Tibial nerve (tissue), 4 donors: ENCODE measurements at regions not wholly inside any gene's neighbourhood (a gene's known extent, or its start where the extent isn't known, plus 50 kb on each side); places are given as distances from the start of the nearest gene placed in this dataset.

Experiments
- EP300 ChIP-seq, 2 donors: sonication (generic); formaldehyde crosslinking; IDR thresholded peaks; one replicate each; pipeline ENCODE4 v1.6.1; 2017; ENCODE audit warnings: antibody characterized with exemption in 2 of 2, mild to moderate bottlenecking in 1 of 2
- POLR2A ChIP-seq, 2 donors: fragments of 450-650 bp; IDR thresholded peaks; one replicate each; pipeline ENCODE4 v1.6.1; 2017; ENCODE audit warnings: antibody characterized with exemption in 2 of 2, mild to moderate bottlenecking in 2 of 2, moderate library complexity in 2 of 2
- TF ChIP-seq, protein P1 (sequence below), 5 experiments: fragments of 200-600 bp in 3 of 5; fragments of 450-650 bp in 2 of 5; sonication (generic) in 3 of 5; IDR thresholded peaks; one replicate each; pipeline ENCODE4 v1.5.1; 2016 to 2019; ENCODE audit warnings: antibody characterized with exemption in 5 of 5, mild to moderate bottlenecking in 3 of 5, moderate library complexity in 2 of 5

DNA sequence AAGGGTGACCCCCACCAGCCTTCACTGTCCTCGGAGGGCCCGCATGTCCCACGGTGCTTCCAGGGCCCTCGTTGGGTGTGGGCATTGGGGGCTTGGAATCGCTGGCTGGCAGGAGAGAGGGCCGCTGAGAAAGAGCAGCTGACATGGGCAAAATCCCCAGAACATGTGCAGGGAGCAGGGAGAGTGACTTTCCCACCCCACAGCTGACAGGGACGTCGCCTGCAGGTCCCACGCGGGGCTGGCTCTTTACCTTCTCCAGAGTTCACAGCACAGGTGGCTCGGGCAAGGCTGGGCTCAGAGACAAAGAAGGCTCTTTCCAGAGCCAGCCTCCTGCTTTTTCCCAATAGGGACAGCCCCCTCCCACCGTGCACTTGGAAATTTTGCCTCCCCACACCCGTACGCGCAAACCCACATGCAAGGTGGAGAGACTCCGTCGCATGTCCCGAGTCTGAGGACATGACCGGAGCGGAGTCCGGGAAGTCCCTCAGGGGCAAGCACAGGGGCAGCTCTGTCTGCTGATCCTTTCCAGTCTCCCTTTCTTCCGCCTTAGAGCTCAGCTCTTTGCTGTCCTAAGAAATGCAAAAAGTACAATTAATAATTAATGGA is 370.2 kb upstream of the MYT1L start:
- TF ChIP-seq, protein P1, sequence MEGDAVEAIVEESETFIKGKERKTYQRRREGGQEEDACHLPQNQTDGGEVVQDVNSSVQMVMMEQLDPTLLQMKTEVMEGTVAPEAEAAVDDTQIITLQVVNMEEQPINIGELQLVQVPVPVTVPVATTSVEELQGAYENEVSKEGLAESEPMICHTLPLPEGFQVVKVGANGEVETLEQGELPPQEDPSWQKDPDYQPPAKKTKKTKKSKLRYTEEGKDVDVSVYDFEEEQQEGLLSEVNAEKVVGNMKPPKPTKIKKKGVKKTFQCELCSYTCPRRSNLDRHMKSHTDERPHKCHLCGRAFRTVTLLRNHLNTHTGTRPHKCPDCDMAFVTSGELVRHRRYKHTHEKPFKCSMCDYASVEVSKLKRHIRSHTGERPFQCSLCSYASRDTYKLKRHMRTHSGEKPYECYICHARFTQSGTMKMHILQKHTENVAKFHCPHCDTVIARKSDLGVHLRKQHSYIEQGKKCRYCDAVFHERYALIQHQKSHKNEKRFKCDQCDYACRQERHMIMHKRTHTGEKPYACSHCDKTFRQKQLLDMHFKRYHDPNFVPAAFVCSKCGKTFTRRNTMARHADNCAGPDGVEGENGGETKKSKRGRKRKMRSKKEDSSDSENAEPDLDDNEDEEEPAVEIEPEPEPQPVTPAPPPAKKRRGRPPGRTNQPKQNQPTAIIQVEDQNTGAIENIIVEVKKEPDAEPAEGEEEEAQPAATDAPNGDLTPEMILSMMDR (IDR thresholded peaks at IDR 0.05): no peak
- no peak for TF ChIP-seq EP300 (IDR thresholded peaks at IDR 0.05)
- no peak for TF ChIP-seq POLR2A (IDR thresholded peaks at IDR 0.05)
